Naive thymus-derived CD4-positive, alpha-beta T cell (primary cell): ENCODE measurements at regions not wholly inside any gene's neighbourhood (a gene's known extent, or its start where the extent isn't known, plus 50 kb on each side); places are given as distances from the start of the nearest gene placed in this dataset.

Experiments
- ATAC-seq: fragments of 150-1000 bp; cut with Tn5 transposase; 2 replicates; pipeline ENCODE4 v1.10.0; 2021; ENCODE audit warnings: mild to moderate bottlenecking, moderate library complexity
- CTCF ChIA-PET: fragments of 350-600 bp; sonication (Branson Sonifier 250); formaldehyde crosslinking; loops from one replicate; lab custom pipeline; 2021; ENCODE audit warnings: antibody characterized with exemption; lab: Charles Lee
- POLR2A ChIA-PET: fragments of 350-600 bp; sonication (Branson Sonifier 250); formaldehyde crosslinking; loops from one replicate; lab custom pipeline; 2021; ENCODE audit warnings: antibody characterized with exemption, inconsistent platforms; lab: Charles Lee
- DNase-seq, 9 donors: peaks; one replicate each; pipeline versions ENCODE4 v3.0.0 to v3.0.0-alpha.2; 2020 to 2022; ENCODE audit warnings: mixed read lengths in 1 of 9
- H3K27ac ChIP-seq: one replicate; pipeline ENCODE4 v1.7.0; 2013; ENCODE audit warnings: mild to moderate bottlenecking, low read depth, low read length, moderate library complexity
- H3K27me3 ChIP-seq, 2 donors: one replicate each; pipeline ENCODE4 v1.7.0; 2013; ENCODE audit warnings: low read length in 2 of 2, mild to moderate bottlenecking in 2 of 2, moderate library complexity in 2 of 2; ENCODE audit not compliant: control insufficient read depth in 2 of 2, insufficient read depth in 2 of 2
- H3K36me3 ChIP-seq, 3 experiments: 1 replicate in 2 of 3; 2 replicates in 1 of 3; pipeline ENCODE4 v1.7.0; 2013; ENCODE audit warnings: low read length in 3 of 3, mild to moderate bottlenecking in 3 of 3, moderate library complexity in 1 of 3; ENCODE audit not compliant: insufficient read depth in 3 of 3, control insufficient read depth in 2 of 3
- H3K4me1 ChIP-seq, 2 donors: one replicate each; pipeline ENCODE4 v1.7.0; 2013; ENCODE audit warnings: low read length in 2 of 2, mild to moderate bottlenecking in 2 of 2, moderate library complexity in 1 of 2; ENCODE audit not compliant: control insufficient read depth in 2 of 2, insufficient read depth in 2 of 2
- H3K4me3 ChIP-seq: 2 replicates; pipeline ENCODE4 v1.7.0; 2013; ENCODE audit warnings: mild to moderate bottlenecking, low read length
- H3K9me3 ChIP-seq, 3 experiments: 1 replicate in 2 of 3; 2 replicates in 1 of 3; pipeline ENCODE4 v1.7.0; 2013; ENCODE audit warnings: low read length in 3 of 3; ENCODE audit not compliant: control insufficient read depth in 2 of 3
- H3K27ac Mint-ChIP-seq, 9 donors: one replicate each; pipeline ENCODE4 v1.8.0; 2020 to 2022; ENCODE audit warnings: mixed read lengths in 9 of 9, mild to moderate bottlenecking in 8 of 9, moderate library complexity in 5 of 9, inconsistent platforms in 2 of 9
- H3K27me3 Mint-ChIP-seq, 5 donors: one replicate each; pipeline ENCODE4 v1.8.0; 2021 to 2022; ENCODE audit warnings: mixed read lengths in 5 of 5, mild to moderate bottlenecking in 1 of 5
- H3K36me3 Mint-ChIP-seq, 5 donors: one replicate each; pipeline ENCODE4 v1.8.0; 2020 to 2022; ENCODE audit warnings: mixed read lengths in 5 of 5, mild to moderate bottlenecking in 3 of 5, inconsistent platforms in 1 of 5
- H3K4me1 Mint-ChIP-seq, 7 donors: one replicate each; pipeline ENCODE4 v1.8.0; 2020 to 2022; ENCODE audit warnings: mixed read lengths in 7 of 7, mild to moderate bottlenecking in 3 of 7, inconsistent platforms in 1 of 7
- H3K4me3 Mint-ChIP-seq, 10 donors: one replicate each; pipeline ENCODE4 v1.8.0; 2020 to 2022; ENCODE audit warnings: mild to moderate bottlenecking in 10 of 10, mixed read lengths in 10 of 10, moderate library complexity in 6 of 10, inconsistent platforms in 2 of 10
- H3K9me3 Mint-ChIP-seq, 11 donors: one replicate each; pipeline ENCODE4 v1.8.0; 2020 to 2022; ENCODE audit warnings: mixed read lengths in 11 of 11, mild to moderate bottlenecking in 4 of 11, inconsistent platforms in 1 of 11, moderate library complexity in 1 of 11
- intact Hi-C, 2 donors: fragments of 100-400 bp; cut with micrococcal nuclease; formaldehyde crosslinking; loops; one replicate each; pipeline ENCODE4 v1.15.1; 2023

GRCh38 chr2:76415821-76416220 is 705.1 kb upstream of the GCFC2 start:
- H3K36me3 ChIP-seq = no peaks in the 10 kb centered on the region
- H3K27me3 Mint-ChIP-seq = no peaks in the 10 kb centered on the region
- no peaks in the 10 kb centered on the region for H3K36me3 Mint-ChIP-seq
- CTCF ChIA-PET = no interaction called here
- no peaks in the 10 kb centered on the region for H3K27me3 ChIP-seq
- H3K27ac Mint-ChIP-seq = no peak overlapping the region
- H3K9me3 Mint-ChIP-seq = peaks cover 0 to 13% (median 4%) of the 10 kb centered on the region in 11 donors
- peaks cover 0 to 3% (median 0%) of the 10 kb centered on the region in 3 experiments for H3K9me3 ChIP-seq
- H3K4me1 ChIP-seq = no peaks in the 10 kb centered on the region
- POLR2A ChIA-PET = no interaction called here
- H3K4me3 Mint-ChIP-seq = no peak overlapping the region
- no peak overlapping the region for H3K4me3 ChIP-seq
- no peak for DNase-seq
- no peak for ATAC-seq
- intact Hi-C loops = no loop called here
- H3K27ac ChIP-seq = no peak overlapping the region
- H3K4me1 Mint-ChIP-seq = no peaks in the 10 kb centered on the region

- ChIA-PET POLR2A (no interaction called here), CTCF (no interaction called here)
- no peaks in the 10 kb centered on the region for H3K4me1 ChIP-seq
- ATAC-seq = no peak
- intact Hi-C loops = no loop called here
- no peak overlapping the region for H3K27ac ChIP-seq
- H3K36me3 ChIP-seq = no peaks in the 10 kb centered on the region
- Mint-ChIP-seq H3K9me3 (peaks cover 0 to 17% (median 6%) of the 10 kb centered on the region in 11 donors), H3K36me3 (no peaks in the 10 kb centered on the region), H3K4me1 (no peaks in the 10 kb centered on the region), H3K4me3 (no peak overlapping the region), H3K27ac (no peak overlapping the region), H3K27me3 (no peaks in the 10 kb centered on the region)
- H3K4me3 ChIP-seq = no peak overlapping the region
- H3K9me3 ChIP-seq = peaks cover 0 to 3% (median 0%) of the 10 kb centered on the region in 3 experiments
- DNase-seq = no peak
- H3K27me3 ChIP-seq = no peaks in the 10 kb centered on the region
Measured at GRCh38 chr2:76413436-76413835, 702.7 kb upstream of the GCFC2 start.

GRCh38 chr2:76406134-76406855 is 695.6 kb upstream of the GCFC2 start:
- CTCF ChIA-PET = no interaction called here
- no peak for ATAC-seq
- no peaks in the 10 kb centered on the region for H3K4me1 Mint-ChIP-seq

DNA sequence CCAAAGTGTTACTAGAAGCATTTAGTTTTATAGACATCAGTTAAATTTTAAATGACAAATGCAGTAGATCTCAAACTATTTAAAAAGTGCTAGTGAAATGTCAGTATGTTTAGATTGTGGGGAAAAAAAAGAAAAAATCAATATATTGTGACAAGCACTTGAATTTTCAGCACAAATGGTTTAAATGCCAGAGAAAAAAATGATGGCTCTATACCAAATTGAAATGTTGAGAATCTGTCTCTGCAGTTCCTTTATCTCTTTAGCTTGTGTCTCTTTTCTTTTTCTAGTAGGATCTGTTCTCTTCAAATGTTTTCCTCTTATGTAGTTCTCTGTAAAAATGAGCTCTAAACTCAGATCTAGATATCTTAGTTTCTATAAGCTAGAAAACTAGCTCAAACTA is 682.6 kb upstream of the GCFC2 start:
- H3K4me1 Mint-ChIP-seq = no peaks in the 10 kb centered on the region
- Histone ChIP-seq H3K4me1 (no peaks in the 10 kb centered on the region), H3K27ac (no peak overlapping the region), H3K9me3 (no peaks in the 10 kb centered on the region), H3K36me3 (no peaks in the 10 kb centered on the region), H3K4me3 (no peak overlapping the region), H3K27me3 (no peaks in the 10 kb centered on the region)
- peaks cover 0 to 7% (median 0%) of the 10 kb centered on the region in 5 donors for H3K36me3 Mint-ChIP-seq
- H3K9me3 Mint-ChIP-seq = peaks cover 0 to 11% (median 4%) of the 10 kb centered on the region in 11 donors
- no peak for DNase-seq
- no peak overlapping the region for H3K4me3 Mint-ChIP-seq
- CTCF ChIA-PET = no interaction called here
- POLR2A ChIA-PET = no interaction called here
- no peaks in the 10 kb centered on the region for H3K27me3 Mint-ChIP-seq
- intact Hi-C loops = no loop called here
- ATAC-seq = no peak
- no peak overlapping the region for H3K27ac Mint-ChIP-seq

More at GRCh38 chr2:76406134-76406855, 695.6 kb upstream of the GCFC2 start:
- Histone ChIP-seq H3K9me3 (peaks cover 0 to 6% (median 0%) of the 10 kb centered on the region in 3 experiments), H3K27ac (no peak overlapping the region), H3K4me1 (no peaks in the 10 kb centered on the region), H3K4me3 (no peak overlapping the region), H3K27me3 (no peaks in the 10 kb centered on the region), H3K36me3 (no peaks in the 10 kb centered on the region)
- H3K9me3 Mint-ChIP-seq = peaks cover 0 to 16% (median 9%) of the 10 kb centered on the region in 11 donors
- H3K36me3 Mint-ChIP-seq = no peaks in the 10 kb centered on the region
- no peak overlapping the region for H3K27ac Mint-ChIP-seq
- no peaks in the 10 kb centered on the region for H3K27me3 Mint-ChIP-seq
- POLR2A ChIA-PET = no interaction called here
- intact Hi-C loops = no loop called here
- no peak for DNase-seq
- H3K4me3 Mint-ChIP-seq = no peak overlapping the region

- Histone ChIP-seq H3K27ac (no peak overlapping the region), H3K4me1 (no peaks in the 10 kb centered on the region), H3K36me3 (no peaks in the 10 kb centered on the region), H3K9me3 (no peaks in the 10 kb centered on the region), H3K4me3 (no peak overlapping the region), H3K27me3 (no peaks in the 10 kb centered on the region)
- intact Hi-C loops = no loop called here
- Mint-ChIP-seq H3K4me1 (no peaks in the 10 kb centered on the region), H3K27ac (no peak overlapping the region), H3K4me3 (no peak overlapping the region), H3K36me3 (peaks cover 0 to 3% (median 0%) of the 10 kb centered on the region in 5 donors), H3K9me3 (peaks cover 0 to 8% (median 4%) of the 10 kb centered on the region in 11 donors), H3K27me3 (no peaks in the 10 kb centered on the region)
- ChIA-PET CTCF (no interaction called here), POLR2A (no interaction called here)
- no peak for ATAC-seq
- no peak for DNase-seq
Measured at GRCh38 chr2:76391678-76392077, 681.0 kb upstream of the GCFC2 start.

DNA sequence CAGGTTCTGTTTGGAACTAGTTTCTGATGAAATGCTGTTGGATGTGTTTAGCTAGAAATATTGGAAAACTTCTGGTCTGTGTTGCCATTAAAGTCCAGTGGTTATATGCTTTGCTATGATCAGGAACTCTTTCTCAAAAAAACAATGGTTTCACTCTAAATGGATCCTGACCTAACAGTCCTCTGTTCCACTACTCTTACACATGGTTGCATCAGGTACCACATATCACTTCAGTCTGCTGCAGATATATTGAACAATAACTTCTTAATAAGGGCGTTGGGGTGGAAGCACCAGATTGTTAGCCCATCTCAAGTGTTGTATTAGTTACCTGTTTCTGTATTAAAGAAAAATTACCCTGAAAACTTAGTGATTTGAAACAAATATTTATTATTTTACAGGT is 676.6 kb upstream of the GCFC2 start:
- H3K9me3 Mint-ChIP-seq = peaks cover 0 to 9% (median 4%) of the 10 kb centered on the region in 11 donors
- H3K4me3 Mint-ChIP-seq = no peak overlapping the region
- no peak overlapping the region for H3K4me3 ChIP-seq
- H3K4me1 Mint-ChIP-seq = no peaks in the 10 kb centered on the region
- H3K27me3 ChIP-seq = no peaks in the 10 kb centered on the region
- ChIA-PET POLR2A (no interaction called here), CTCF (no interaction called here)
- H3K27me3 Mint-ChIP-seq = no peaks in the 10 kb centered on the region
- H3K36me3 ChIP-seq = no peaks in the 10 kb centered on the region
- no peak overlapping the region for H3K27ac ChIP-seq
- DNase-seq (no peak), ATAC-seq (no peak)
- no peaks in the 10 kb centered on the region for H3K36me3 Mint-ChIP-seq
- H3K4me1 ChIP-seq = no peaks in the 10 kb centered on the region
- no peaks in the 10 kb centered on the region for H3K9me3 ChIP-seq
- H3K27ac Mint-ChIP-seq = no peak overlapping the region
- intact Hi-C loops = no loop called here

DNA sequence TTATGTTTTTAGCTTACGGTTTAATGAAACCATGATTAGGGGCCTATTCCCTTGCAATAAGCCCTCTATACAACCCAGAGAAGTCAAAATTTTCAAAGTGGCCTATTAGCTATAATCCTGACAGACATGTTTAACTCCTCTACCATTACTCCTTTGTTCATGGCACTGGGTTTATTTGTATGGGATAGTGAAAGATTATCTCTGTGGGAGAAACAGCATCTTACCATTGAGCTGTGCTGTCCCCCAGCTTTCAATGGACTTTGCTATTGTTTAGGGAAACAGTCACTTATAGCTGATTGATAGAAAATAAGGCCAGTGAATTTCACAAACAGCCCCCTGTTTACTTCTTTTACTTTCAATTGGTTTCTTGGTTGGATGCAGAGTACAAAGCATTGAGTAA is 675.2 kb upstream of the GCFC2 start:
- Histone ChIP-seq H3K27ac (no peak overlapping the region), H3K9me3 (no peaks in the 10 kb centered on the region), H3K36me3 (no peaks in the 10 kb centered on the region), H3K4me3 (no peak overlapping the region), H3K27me3 (no peaks in the 10 kb centered on the region), H3K4me1 (no peaks in the 10 kb centered on the region)
- DNase-seq (no peak), ATAC-seq (no peak)
- no peaks in the 10 kb centered on the region for H3K36me3 Mint-ChIP-seq
- no peak overlapping the region for H3K4me3 Mint-ChIP-seq
- H3K27me3 Mint-ChIP-seq = no peaks in the 10 kb centered on the region
- H3K4me1 Mint-ChIP-seq = no peaks in the 10 kb centered on the region
- intact Hi-C loops = no loop called here
- POLR2A ChIA-PET = no interaction called here
- H3K27ac Mint-ChIP-seq = no peak overlapping the region
- CTCF ChIA-PET = no interaction called here
- H3K9me3 Mint-ChIP-seq = peaks cover 0 to 8% (median 3%) of the 10 kb centered on the region in 11 donors
